GM12892 (cell line): ENCODE measurements at regions not wholly inside any gene's neighbourhood (a gene's known extent, or its start where the extent isn't known, plus 50 kb on each side); places are given as distances from the start of the nearest gene placed in this dataset.

Source experiments
- POLR2A ChIP-seq: IDR thresholded peaks from 2 replicates; pipeline ENCODE4 v1.6.1; 2011; ENCODE audit warnings: low read depth, low read length, control low read depth
- POLR2AphosphoS5 ChIP-seq: IDR thresholded peaks from 2 replicates; pipeline ENCODE4 v1.6.1; 2011; ENCODE audit warnings: low read depth, low read length, control low read depth

GRCh38 chr6:14190929-14191224 is 73.3 kb downstream of the CD83 start:
- TF ChIP-seq POLR2AphosphoS5 (no peak), POLR2A (no peak)
